GM12865 (cell line): ENCODE measurements at regions not wholly inside any gene's neighbourhood (a gene's known extent, or its start where the extent isn't known, plus 50 kb on each side); places are given as distances from the start of the nearest gene placed in this dataset.
"Not testable (repeated sequence)": the region's sequence is repeated elsewhere in the genome, so short reads cannot be mapped to it uniquely, and the experiment has no call there.

Source experiments
- DNase-seq: peaks from one replicate; pipeline ENCODE4 v3.0.0; 2010; ENCODE audit warnings: low read depth
- H3K4me3 ChIP-seq: 2 replicates; pipeline ENCODE4 v1.5.1; 2011; ENCODE audit warnings: mild to moderate bottlenecking, low read depth, low read length, control low read depth
- TF ChIP-seq, protein P1 (sequence below): IDR thresholded peaks from 2 replicates; pipeline ENCODE4 v1.5.1; 2011; ENCODE audit warnings: low read length, control low read depth, low read depth, inconsistent platforms; ENCODE audit not compliant: insufficient read depth; ENCODE audit errors: missing control alignments

GRCh38 chr1:82777240-82777639 is 976.5 kb downstream of the ADGRL2 start:
- TF ChIP-seq, protein P1, sequence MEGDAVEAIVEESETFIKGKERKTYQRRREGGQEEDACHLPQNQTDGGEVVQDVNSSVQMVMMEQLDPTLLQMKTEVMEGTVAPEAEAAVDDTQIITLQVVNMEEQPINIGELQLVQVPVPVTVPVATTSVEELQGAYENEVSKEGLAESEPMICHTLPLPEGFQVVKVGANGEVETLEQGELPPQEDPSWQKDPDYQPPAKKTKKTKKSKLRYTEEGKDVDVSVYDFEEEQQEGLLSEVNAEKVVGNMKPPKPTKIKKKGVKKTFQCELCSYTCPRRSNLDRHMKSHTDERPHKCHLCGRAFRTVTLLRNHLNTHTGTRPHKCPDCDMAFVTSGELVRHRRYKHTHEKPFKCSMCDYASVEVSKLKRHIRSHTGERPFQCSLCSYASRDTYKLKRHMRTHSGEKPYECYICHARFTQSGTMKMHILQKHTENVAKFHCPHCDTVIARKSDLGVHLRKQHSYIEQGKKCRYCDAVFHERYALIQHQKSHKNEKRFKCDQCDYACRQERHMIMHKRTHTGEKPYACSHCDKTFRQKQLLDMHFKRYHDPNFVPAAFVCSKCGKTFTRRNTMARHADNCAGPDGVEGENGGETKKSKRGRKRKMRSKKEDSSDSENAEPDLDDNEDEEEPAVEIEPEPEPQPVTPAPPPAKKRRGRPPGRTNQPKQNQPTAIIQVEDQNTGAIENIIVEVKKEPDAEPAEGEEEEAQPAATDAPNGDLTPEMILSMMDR = no peak
- no peak for DNase-seq
- no peak overlapping the region for H3K4me3 ChIP-seq

DNA sequence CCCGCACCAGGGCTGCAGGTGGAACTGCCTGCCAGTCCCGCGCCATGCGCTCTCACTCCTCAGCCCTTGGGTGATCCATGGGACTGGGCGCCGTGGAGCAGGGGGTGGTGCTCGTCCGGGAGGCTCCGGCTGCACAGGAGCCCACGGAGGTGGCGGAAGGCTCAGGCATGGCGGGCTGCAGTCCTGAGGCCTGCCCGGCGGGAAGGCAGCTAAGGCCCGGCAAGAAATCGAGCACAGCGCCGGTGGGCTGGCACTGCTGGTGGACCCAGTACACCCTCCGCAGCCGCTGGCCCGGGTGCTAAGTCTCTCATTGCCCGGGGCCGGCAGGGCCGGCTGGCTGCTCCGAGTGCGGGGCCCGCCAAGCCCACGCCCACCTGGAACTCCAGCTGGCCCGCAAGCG is 976.0 kb downstream of the ADGRL2 start:
- not testable (repeated sequence) for DNase-seq, H3K4me3 ChIP-seq

- peak; percentile 28 for DNase-seq
- TF ChIP-seq, protein P1 = peak; percentile 46
- no peak overlapping the region for H3K4me3 ChIP-seq
Observed at GRCh38 chr1:82775406-82776000, 974.8 kb downstream of the ADGRL2 start.

GRCh38 chr1:82762829-82763532 is 962.2 kb downstream of the ADGRL2 start:
- TF ChIP-seq, protein P1 = no peak

DNA sequence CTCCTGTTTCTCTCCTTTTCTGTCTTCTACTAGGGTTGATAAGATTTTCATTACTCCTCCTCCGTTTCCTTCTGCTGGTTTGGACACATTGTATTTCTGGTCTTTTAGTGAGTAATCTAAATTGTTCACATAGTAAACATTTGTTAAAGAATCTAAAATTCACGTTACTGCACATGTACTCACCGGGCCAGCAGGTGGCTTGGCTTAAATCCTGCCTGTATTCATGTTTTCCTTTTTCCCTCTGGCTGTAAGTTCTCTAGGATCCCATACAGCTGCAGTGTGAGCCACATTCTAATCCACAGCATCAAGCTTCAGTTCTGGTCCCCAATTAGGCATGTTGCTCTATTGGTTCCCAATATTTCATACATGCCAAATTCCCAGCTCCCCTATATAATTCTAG is 958.3 kb downstream of the ADGRL2 start:
- no peak overlapping the region for H3K4me3 ChIP-seq
- no peak for DNase-seq
- TF ChIP-seq, protein P1 = no peak

More at GRCh38 chr1:82762829-82763532, 962.2 kb downstream of the ADGRL2 start:
- no peak overlapping the region for H3K4me3 ChIP-seq
- DNase-seq = no peak

DNA sequence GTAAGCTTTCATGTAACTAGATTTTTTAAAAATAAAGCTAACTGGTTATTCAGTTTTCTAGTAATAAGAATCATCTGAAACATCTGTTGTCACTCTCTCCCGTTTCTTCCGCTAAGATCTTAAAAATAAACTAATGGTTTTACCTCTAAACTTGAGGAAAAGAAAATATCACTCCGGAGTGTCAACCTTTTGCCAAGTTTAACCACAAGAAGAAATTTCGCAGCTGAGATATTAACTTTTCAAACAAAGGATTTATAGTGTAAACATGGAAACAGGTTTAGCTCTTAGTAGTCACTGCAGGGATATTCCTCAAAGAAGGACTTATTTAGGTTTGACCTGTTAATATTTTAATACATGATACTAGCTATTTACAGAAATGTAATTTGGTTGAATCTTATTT is 954.9 kb downstream of the ADGRL2 start:
- TF ChIP-seq, protein P1 = no peak
- no peak for DNase-seq
- no peak overlapping the region for H3K4me3 ChIP-seq

- no peak overlapping the region for H3K4me3 ChIP-seq
- no peak for DNase-seq
- TF ChIP-seq, protein P1 = no peak
Observed at GRCh38 chr1:82755191-82755590, 954.5 kb downstream of the ADGRL2 start.
